Astrocyte (in vitro differentiated cells and primary cell): ENCODE measurements at regions not wholly inside any gene's neighbourhood (a gene's known extent, or its start where the extent isn't known, plus 50 kb on each side); places are given as distances from the start of the nearest gene placed in this dataset.

Experiments
- DNase-seq: peaks from one replicate; pipeline ENCODE4 v3.0.0-alpha.2; 2010; ENCODE audit warnings: low read depth
- FAIRE-seq: peaks from 2 replicates; lab custom pipeline; 2011; peaks lifted over from hg19 to GRCh38; lab: Jason Lieb, UNC
- H2AFZ ChIP-seq: 2 replicates; pipeline ENCODE4 v1.6.0; 2012; ENCODE audit warnings: low read depth, low read length, inconsistent platforms
- H3K27ac ChIP-seq: 2 replicates; pipeline ENCODE4 v1.5.1; 2011; ENCODE audit warnings: low read depth, low read length, inconsistent platforms
- H3K27me3 ChIP-seq: 2 replicates; pipeline ENCODE4 v1.6.0; 2011; ENCODE audit warnings: low read length, inconsistent platforms; ENCODE audit not compliant: insufficient read depth
- H3K36me3 ChIP-seq: 2 replicates; pipeline ENCODE4 v1.5.1; 2011; ENCODE audit warnings: low read length, inconsistent platforms; ENCODE audit not compliant: insufficient read depth
- H3K4me1 ChIP-seq: 2 replicates; pipeline ENCODE4 v1.5.1; 2011; ENCODE audit warnings: low read length, inconsistent platforms; ENCODE audit not compliant: insufficient read depth
- H3K4me2 ChIP-seq: 2 replicates; pipeline ENCODE4 v1.6.0; 2012; ENCODE audit warnings: low read length, inconsistent platforms
- H3K4me3 ChIP-seq: 2 replicates; pipeline ENCODE4 v1.5.1; 2011; ENCODE audit warnings: low read depth, mild to moderate bottlenecking, low read length, inconsistent platforms; ENCODE audit not compliant: insufficient read depth
- H3K79me2 ChIP-seq: 2 replicates; pipeline ENCODE4 v1.6.0; 2012; ENCODE audit warnings: mild to moderate bottlenecking, low read length, inconsistent platforms; ENCODE audit not compliant: insufficient read depth
- H3K9ac ChIP-seq: 2 replicates; pipeline ENCODE4 v1.6.0; 2012; ENCODE audit warnings: mild to moderate bottlenecking, low read length, inconsistent platforms
- H3K9me3 ChIP-seq: 2 replicates; pipeline ENCODE4 v1.5.1; 2012; ENCODE audit warnings: low read depth, mild to moderate bottlenecking, low read length, inconsistent platforms; ENCODE audit not compliant: insufficient read depth
- H4K20me1 ChIP-seq: 2 replicates; pipeline ENCODE4 v1.6.0; 2012; ENCODE audit warnings: low read length, inconsistent platforms; ENCODE audit not compliant: insufficient read depth
- H3K27ac Mint-ChIP-seq: one replicate; pipeline ENCODE4 v1.8.0; 2021; ENCODE audit warnings: mild to moderate bottlenecking, mixed read lengths; ENCODE audit not compliant: unreplicated experiment
- H3K27me3 Mint-ChIP-seq: one replicate; pipeline ENCODE4 v1.8.0; 2021; ENCODE audit warnings: low read depth, mixed read lengths; ENCODE audit not compliant: unreplicated experiment
- H3K36me3 Mint-ChIP-seq: one replicate; pipeline ENCODE4 v1.8.0; 2021; ENCODE audit warnings: low read depth, mixed read lengths; ENCODE audit not compliant: unreplicated experiment
- H3K4me1 Mint-ChIP-seq: one replicate; pipeline ENCODE4 v1.8.0; 2021; ENCODE audit warnings: low read depth, mixed read lengths; ENCODE audit not compliant: unreplicated experiment
- H3K4me3 Mint-ChIP-seq: one replicate; pipeline ENCODE4 v1.8.0; 2021; ENCODE audit warnings: mild to moderate bottlenecking, moderate library complexity, mixed read lengths; ENCODE audit not compliant: unreplicated experiment
- H3K9me3 Mint-ChIP-seq: one replicate; pipeline ENCODE4 v1.8.0; 2021; ENCODE audit warnings: mild to moderate bottlenecking, mixed read lengths; ENCODE audit not compliant: unreplicated experiment
- EZH2 ChIP-seq: IDR thresholded peaks from 2 replicates; pipeline ENCODE4 v1.6.1; 2012; ENCODE audit warnings: mild to moderate bottlenecking, low read length, inconsistent platforms; ENCODE audit not compliant: insufficient read depth
- TF ChIP-seq, protein P1 (sequence below): IDR thresholded peaks from 2 replicates; pipeline ENCODE4 v1.5.1; 2011; ENCODE audit warnings: low read depth, mild to moderate bottlenecking, inconsistent platforms, low read length, moderate library complexity; ENCODE audit not compliant: insufficient read depth

GRCh38 chrX:39416547-39417260 lies 615.4 kb downstream of the MID1IP1 start:
- Histone ChIP-seq H3K9me3 (no peaks in the 10 kb centered on the region), H3K36me3 (no peaks in the 10 kb centered on the region), H3K4me2 (no peak overlapping the region), H3K9ac (no peak overlapping the region), H3K4me3 (no peak overlapping the region), H3K27me3 (peaks cover 2% of the 10 kb centered on the region), H4K20me1 (no peaks in the 10 kb centered on the region), H3K79me2 (no peaks in the 10 kb centered on the region), H3K4me1 (no peaks in the 10 kb centered on the region), H2AFZ (no peak overlapping the region), H3K27ac (no peak overlapping the region)
- Mint-ChIP-seq H3K36me3 (no peaks in the 10 kb centered on the region), H3K27me3 (peaks cover 11% of the 10 kb centered on the region), H3K27ac (peak overlapping the region; percentile 78), H3K4me1 (peaks cover 6% of the 10 kb centered on the region), H3K4me3 (no peak overlapping the region), H3K9me3 (no peaks in the 10 kb centered on the region)
- DNase-seq (no peak), FAIRE-seq (peak; percentile 20)
- no peak for TF ChIP-seq EZH2
- TF ChIP-seq, protein P1, sequence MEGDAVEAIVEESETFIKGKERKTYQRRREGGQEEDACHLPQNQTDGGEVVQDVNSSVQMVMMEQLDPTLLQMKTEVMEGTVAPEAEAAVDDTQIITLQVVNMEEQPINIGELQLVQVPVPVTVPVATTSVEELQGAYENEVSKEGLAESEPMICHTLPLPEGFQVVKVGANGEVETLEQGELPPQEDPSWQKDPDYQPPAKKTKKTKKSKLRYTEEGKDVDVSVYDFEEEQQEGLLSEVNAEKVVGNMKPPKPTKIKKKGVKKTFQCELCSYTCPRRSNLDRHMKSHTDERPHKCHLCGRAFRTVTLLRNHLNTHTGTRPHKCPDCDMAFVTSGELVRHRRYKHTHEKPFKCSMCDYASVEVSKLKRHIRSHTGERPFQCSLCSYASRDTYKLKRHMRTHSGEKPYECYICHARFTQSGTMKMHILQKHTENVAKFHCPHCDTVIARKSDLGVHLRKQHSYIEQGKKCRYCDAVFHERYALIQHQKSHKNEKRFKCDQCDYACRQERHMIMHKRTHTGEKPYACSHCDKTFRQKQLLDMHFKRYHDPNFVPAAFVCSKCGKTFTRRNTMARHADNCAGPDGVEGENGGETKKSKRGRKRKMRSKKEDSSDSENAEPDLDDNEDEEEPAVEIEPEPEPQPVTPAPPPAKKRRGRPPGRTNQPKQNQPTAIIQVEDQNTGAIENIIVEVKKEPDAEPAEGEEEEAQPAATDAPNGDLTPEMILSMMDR, result no peak

- Mint-ChIP-seq H3K4me1 (peaks cover 6% of the 10 kb centered on the region), H3K4me3 (no peak overlapping the region), H3K9me3 (peaks cover under 1% of the 10 kb centered on the region), H3K36me3 (no peaks in the 10 kb centered on the region), H3K27me3 (peaks cover 7% of the 10 kb centered on the region), H3K27ac (peak overlapping the region; percentile 42)
- no peak for TF ChIP-seq EZH2
- TF ChIP-seq, protein P1, result no peak
- no peak overlapping the region for H3K9ac ChIP-seq
- no peaks in the 10 kb centered on the region for H3K9me3 ChIP-seq
- H3K27ac ChIP-seq, result no peak overlapping the region
- DNase-seq (peak; percentile 6), FAIRE-seq (peak; percentile 58)
- H3K27me3 ChIP-seq, result peaks cover 2% of the 10 kb centered on the region
- H3K36me3 ChIP-seq, result no peaks in the 10 kb centered on the region
- H3K4me3 ChIP-seq, result no peak overlapping the region
- no peak overlapping the region for H3K4me2 ChIP-seq
- H4K20me1 ChIP-seq, result no peaks in the 10 kb centered on the region
- H2AFZ ChIP-seq, result no peak overlapping the region
- no peaks in the 10 kb centered on the region for H3K4me1 ChIP-seq
- H3K79me2 ChIP-seq, result no peaks in the 10 kb centered on the region
These were observed 617.0 kb downstream of the MID1IP1 start for GRCh38 chrX:39418254-39418704.
